GM23248 (cell line): ENCODE measurements at regions not wholly inside any gene's neighbourhood (a gene's known extent, or its start where the extent isn't known, plus 50 kb on each side); places are given as distances from the start of the nearest gene placed in this dataset.

Source experiments
- DNase-seq: peaks from one replicate; pipeline ENCODE4 v3.0.0-alpha.2; 2015
- H2AFZ ChIP-seq: fragments of 200-600 bp; sonication (generic); 2 replicates; pipeline ENCODE4 v1.6.1; 2016; ENCODE audit warnings: antibody characterized with exemption
- H3F3A ChIP-seq: fragments of 200-600 bp; sonication (generic); 2 replicates; pipeline ENCODE4 v1.6.1; 2016; ENCODE audit warnings: mild to moderate bottlenecking, antibody characterized with exemption, mixed run types; ENCODE audit not compliant: insufficient read depth
- H3K27ac ChIP-seq: fragments of 200-600 bp; sonication (generic); 2 replicates; pipeline ENCODE4 v1.5.1; 2016; ENCODE audit warnings: mild to moderate bottlenecking
- H3K27me3 ChIP-seq: fragments of 200-600 bp; sonication (generic); replicated peaks from 2 replicates; pipeline ENCODE4 v1.6.1; 2016; ENCODE audit warnings: mild to moderate bottlenecking; ENCODE audit not compliant: insufficient read depth
- H3K36me3 ChIP-seq: fragments of 200-600 bp; sonication (generic); 2 replicates; pipeline ENCODE4 v1.6.1; 2016; ENCODE audit warnings: low read depth, mild to moderate bottlenecking
- H3K4me1 ChIP-seq: fragments of 200-600 bp; sonication (generic); 2 replicates; pipeline ENCODE4 v1.6.1; 2016; ENCODE audit warnings: mild to moderate bottlenecking; ENCODE audit not compliant: insufficient read depth
- H3K4me2 ChIP-seq: fragments of 200-600 bp; sonication (generic); one replicate; pipeline ENCODE4 v1.6.1; 2016; ENCODE audit warnings: mild to moderate bottlenecking; ENCODE audit not compliant: unreplicated experiment
- H3K4me3 ChIP-seq: fragments of 200-600 bp; sonication (generic); 2 replicates; pipeline ENCODE4 v1.5.1; 2016; ENCODE audit warnings: mild to moderate bottlenecking
- H3K79me2 ChIP-seq: fragments of 200-600 bp; sonication (generic); 2 replicates; pipeline ENCODE4 v1.6.1; 2016; ENCODE audit warnings: mild to moderate bottlenecking; ENCODE audit not compliant: insufficient read depth
- H3K9ac ChIP-seq: fragments of 200-600 bp; sonication (generic); 2 replicates; pipeline ENCODE4 v1.6.1; 2016; ENCODE audit warnings: mild to moderate bottlenecking
- H3K9me2 ChIP-seq: fragments of 200-600 bp; sonication (generic); 2 replicates; pipeline ENCODE4 v1.6.1; 2016; ENCODE audit warnings: mixed run types, mild to moderate bottlenecking, moderate library complexity; ENCODE audit not compliant: insufficient read depth
- H3K9me3 ChIP-seq: fragments of 200-600 bp; sonication (generic); one replicate; pipeline ENCODE4 v1.6.1; 2017; ENCODE audit warnings: low read depth
- H4K20me1 ChIP-seq: fragments of 200-600 bp; sonication (generic); 2 replicates; pipeline ENCODE4 v1.6.0; 2016; ENCODE audit not compliant: insufficient read depth
- EZH2 ChIP-seq: fragments of 200-600 bp; sonication (generic); IDR thresholded peaks from 2 replicates; pipeline ENCODE4 v1.6.1; 2018; ENCODE audit warnings: antibody characterized with exemption, mild to moderate bottlenecking; ENCODE audit not compliant: insufficient read depth, poor library complexity, severe bottlenecking
- EZH2phosphoT487 ChIP-seq: fragments of 200-600 bp; sonication (generic); IDR thresholded peaks from 2 replicates; pipeline ENCODE4 v1.6.1; 2018; ENCODE audit warnings: antibody characterized with exemption, moderate library complexity, mild to moderate bottlenecking, low read depth; ENCODE audit not compliant: insufficient read depth
- WGBS, 2 experiments: methylation state at CpG; one replicate each; pipeline ENCODE4 v1.1.6; 2015 to 2017; ENCODE audit warnings: low lambda C conversion rate in 2 of 2, low coverage in 1 of 2; ENCODE audit errors: missing lambda C conversion rate in 2 of 2; 5-methylcytosine and 5-hydroxymethylcytosine counted together
- in situ Hi-C: fragments of 300-500 bp; cut with MboI; formaldehyde crosslinking; loops from 2 replicates; pipeline ENCODE4 v1.15.0; 2020

DNA sequence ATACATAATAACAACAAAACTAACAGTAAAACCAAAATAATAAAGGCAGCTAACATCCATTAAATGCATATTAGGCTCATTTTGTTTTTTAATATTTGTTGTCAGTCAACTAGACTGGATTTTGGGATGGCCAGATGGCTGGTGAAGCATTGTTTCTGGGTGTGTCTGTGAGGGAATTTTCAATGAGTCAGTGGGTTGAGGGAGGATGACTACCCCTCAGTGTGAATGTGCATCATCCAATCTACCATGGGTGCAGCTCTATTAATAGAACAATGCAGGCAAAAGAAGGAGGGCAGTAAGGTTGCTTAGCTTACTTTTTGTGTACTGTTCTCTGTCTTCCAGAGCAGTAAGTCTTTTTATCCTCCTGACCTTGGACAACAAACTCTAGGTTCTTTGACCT is 484.2 kb upstream of the HS3ST1 start:
- Histone ChIP-seq H3K9ac (no peak overlapping the region), H3K4me2 (no peak overlapping the region), H3F3A (no peaks in the 10 kb centered on the region), H3K4me3 (no peak overlapping the region), H4K20me1 (no peaks in the 10 kb centered on the region), H3K4me1 (no peaks in the 10 kb centered on the region), H3K79me2 (no peaks in the 10 kb centered on the region), H3K36me3 (no peaks in the 10 kb centered on the region), H3K9me3 (no peaks in the 10 kb centered on the region), H3K27ac (no peak overlapping the region), H3K27me3 (no peaks in the 10 kb centered on the region), H2AFZ (no peak overlapping the region), H3K9me2 (no peaks in the 10 kb centered on the region)
- TF ChIP-seq EZH2 (no peak), EZH2phosphoT487 (no peak)
- in situ Hi-C loops: no loop called here
- DNase-seq: no peak

DNA sequence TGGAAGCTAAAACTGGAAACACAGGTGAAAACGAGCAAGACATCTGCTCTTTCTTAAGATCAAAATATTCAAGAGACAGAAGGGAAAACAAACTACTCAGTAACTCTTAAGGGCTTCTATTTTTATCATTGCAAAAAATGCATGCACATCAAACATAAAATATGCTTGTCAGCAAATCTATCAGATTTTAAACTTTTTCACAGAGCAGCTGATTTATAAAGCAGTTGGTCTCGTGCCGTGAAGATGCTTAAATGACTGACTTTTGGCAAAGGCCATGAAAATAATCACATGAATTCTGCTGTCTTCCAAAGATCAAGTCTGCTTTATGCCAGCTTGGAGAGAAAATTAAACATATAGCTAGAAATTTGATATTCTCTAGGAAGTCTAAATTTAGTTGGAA is 482.1 kb upstream of the HS3ST1 start:
- no peaks in the 10 kb centered on the region for H3K27me3 ChIP-seq
- 2 to 3% methylated on average over 3 of the region's 3 CpGs for WGBS, 2 experiments
- no peak for DNase-seq
- no peaks in the 10 kb centered on the region for H3K9me2 ChIP-seq
- H3K36me3 ChIP-seq: no peaks in the 10 kb centered on the region
- H3K9me3 ChIP-seq: no peaks in the 10 kb centered on the region
- H3K9ac ChIP-seq: no peak overlapping the region
- H3K79me2 ChIP-seq: no peaks in the 10 kb centered on the region
- H2AFZ ChIP-seq: no peak overlapping the region
- no peaks in the 10 kb centered on the region for H3K4me1 ChIP-seq
- no peaks in the 10 kb centered on the region for H4K20me1 ChIP-seq
- in situ Hi-C loops: no loop called here
- H3K27ac ChIP-seq: no peak overlapping the region
- no peak overlapping the region for H3K4me3 ChIP-seq
- no peaks in the 10 kb centered on the region for H3F3A ChIP-seq
- TF ChIP-seq EZH2phosphoT487 (no peak), EZH2 (no peak)
- no peak overlapping the region for H3K4me2 ChIP-seq

DNA sequence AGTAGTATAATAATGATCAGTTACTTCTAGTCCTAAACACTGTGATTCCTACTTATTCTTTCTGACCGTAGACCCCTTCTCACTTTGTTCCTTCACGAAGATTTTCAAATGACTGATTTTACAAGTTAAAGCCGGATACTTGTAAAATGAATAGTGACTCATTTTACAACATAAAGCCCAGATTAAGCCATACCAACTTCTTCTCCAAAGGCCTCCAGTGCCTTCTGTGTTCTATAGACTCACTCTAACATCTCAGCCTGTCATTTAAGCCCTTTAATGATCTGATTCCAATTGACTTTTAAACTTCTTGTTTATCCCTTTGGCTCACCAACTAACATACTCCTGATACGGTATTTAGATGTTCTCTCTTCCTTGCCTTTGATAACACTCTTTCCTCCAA is 480.0 kb upstream of the HS3ST1 start:
- Histone ChIP-seq H3F3A (no peaks in the 10 kb centered on the region), H3K4me1 (no peaks in the 10 kb centered on the region), H2AFZ (no peak overlapping the region), H3K79me2 (no peaks in the 10 kb centered on the region), H3K9me2 (no peaks in the 10 kb centered on the region), H3K9me3 (no peaks in the 10 kb centered on the region), H4K20me1 (no peaks in the 10 kb centered on the region), H3K36me3 (no peaks in the 10 kb centered on the region), H3K27ac (no peak overlapping the region), H3K27me3 (no peaks in the 10 kb centered on the region), H3K4me2 (no peak overlapping the region), H3K4me3 (no peak overlapping the region), H3K9ac (no peak overlapping the region)
- TF ChIP-seq EZH2: no peak
- no peak for TF ChIP-seq EZH2phosphoT487
- in situ Hi-C loops: no loop called here
- no peak for DNase-seq
- 13 to 17% methylated on average over 4 of the region's 4 CpGs for WGBS, 2 experiments

DNA sequence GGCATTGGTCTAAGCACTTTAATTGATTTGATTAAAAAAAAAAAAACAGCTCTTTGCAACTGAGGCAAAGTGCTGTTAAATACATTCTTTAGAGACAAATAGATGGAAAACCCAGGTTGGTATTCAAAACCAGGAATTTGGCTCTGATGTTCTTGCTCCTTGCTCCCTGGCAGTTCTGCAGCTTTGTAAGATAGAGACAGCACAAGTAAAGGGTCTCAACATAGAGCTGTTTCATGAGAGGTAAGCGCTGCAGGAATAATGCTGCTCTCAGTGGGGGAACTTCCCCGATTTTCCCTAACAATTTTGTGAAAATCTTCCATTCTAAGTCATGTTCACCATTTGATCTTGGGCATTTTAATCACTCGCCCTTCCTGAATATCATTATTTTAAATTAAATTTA is 479.5 kb upstream of the HS3ST1 start:
- DNase-seq: no peak
- Histone ChIP-seq H3K9me3 (no peaks in the 10 kb centered on the region), H4K20me1 (no peaks in the 10 kb centered on the region), H3K9ac (no peak overlapping the region), H3K4me2 (no peak overlapping the region), H3F3A (no peaks in the 10 kb centered on the region), H3K79me2 (no peaks in the 10 kb centered on the region), H2AFZ (no peak overlapping the region), H3K27ac (no peak overlapping the region), H3K4me1 (no peaks in the 10 kb centered on the region), H3K9me2 (no peaks in the 10 kb centered on the region), H3K4me3 (no peak overlapping the region), H3K36me3 (no peaks in the 10 kb centered on the region), H3K27me3 (no peaks in the 10 kb centered on the region)
- in situ Hi-C loops: no loop called here
- 4 to 5% methylated on average over 3 of the region's 3 CpGs for WGBS, 2 experiments
- TF ChIP-seq EZH2phosphoT487 (no peak), EZH2 (no peak)

DNA sequence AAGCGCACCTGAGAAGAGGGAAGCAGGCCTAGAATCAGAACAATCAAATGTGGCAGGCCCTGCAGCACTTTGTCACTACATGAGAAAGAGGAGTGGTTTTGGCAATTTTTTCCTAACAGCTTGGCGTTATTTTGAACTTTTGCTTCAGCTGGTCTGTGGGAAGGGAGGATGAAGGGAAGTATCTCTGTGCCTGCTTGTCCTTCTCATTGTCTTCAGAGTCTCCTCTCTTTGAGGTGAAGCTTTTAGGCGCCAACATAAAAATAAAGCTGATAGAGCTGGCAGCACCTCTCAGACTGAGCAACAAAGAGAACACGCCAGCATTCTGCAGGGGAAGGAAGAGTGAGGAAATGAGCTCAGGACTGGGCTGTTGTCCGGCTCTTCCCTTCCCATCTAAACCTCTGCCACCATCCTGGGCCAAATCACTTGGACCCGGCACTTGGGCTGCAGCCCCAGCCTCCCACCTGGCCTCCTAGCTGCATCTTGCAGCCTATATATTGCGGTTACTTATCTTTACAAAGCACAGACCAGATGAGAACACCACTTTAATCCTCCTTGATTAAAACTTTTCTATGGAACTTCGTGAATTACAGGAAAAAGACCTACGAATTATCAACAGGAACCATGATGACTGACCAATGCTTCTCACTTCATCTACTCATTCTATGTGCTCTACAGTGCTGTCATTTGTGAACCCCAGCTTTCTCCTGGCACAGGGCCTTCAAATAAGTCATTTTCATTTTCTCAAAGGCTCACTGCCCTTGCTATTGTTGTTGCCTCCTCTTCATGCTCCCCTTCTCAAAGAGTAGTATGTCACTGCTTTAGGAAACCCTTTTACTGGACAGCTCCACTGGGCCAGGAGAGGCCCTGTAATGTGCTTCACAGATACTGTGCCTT is 476.4 kb upstream of the HS3ST1 start:
- no peaks in the 10 kb centered on the region for H3F3A ChIP-seq
- 20 to 22% methylated on average over 9 of the region's 9 CpGs for WGBS, 2 experiments

More for the DNA sequence above, 476.4 kb upstream of the HS3ST1 start:
- no peak for DNase-seq
- in situ Hi-C loops: no loop called here
- no peaks in the 10 kb centered on the region for H3K79me2 ChIP-seq
- H3K27me3 ChIP-seq: no peaks in the 10 kb centered on the region
- H3K4me1 ChIP-seq: no peaks in the 10 kb centered on the region
- no peak overlapping the region for H2AFZ ChIP-seq
- H3K9me2 ChIP-seq: no peaks in the 10 kb centered on the region
- TF ChIP-seq EZH2phosphoT487 (no peak), EZH2 (no peak)
- H3K27ac ChIP-seq: no peak overlapping the region
- H3K4me3 ChIP-seq: no peak overlapping the region
- peaks cover 6% of the 10 kb centered on the region for H3K9me3 ChIP-seq
- H3K4me2 ChIP-seq: no peak overlapping the region
- H3K9ac ChIP-seq: no peak overlapping the region
- no peaks in the 10 kb centered on the region for H3K36me3 ChIP-seq
- H4K20me1 ChIP-seq: no peaks in the 10 kb centered on the region
